H9 (cell line): ENCODE measurements at regions not wholly inside any gene's neighbourhood (a gene's known extent, or its start where the extent isn't known, plus 50 kb on each side); places are given as distances from the start of the nearest gene placed in this dataset.

Experiments used
- DNase-seq: peaks from one replicate; pipeline ENCODE4 v3.0.0-alpha.2; 2017
- H2AFZ ChIP-seq: one replicate; pipeline ENCODE4 v1.6.1; 2013; ENCODE audit warnings: mild to moderate bottlenecking, low read length, control low read depth, moderate library complexity
- H2AK5ac ChIP-seq: 2 replicates; pipeline ENCODE4 v1.6.1; 2013; ENCODE audit warnings: low read length, control low read depth, mixed read lengths; ENCODE audit not compliant: insufficient read length
- H2BK120ac ChIP-seq: one replicate; pipeline ENCODE4 v1.6.1; 2013; ENCODE audit warnings: low read depth, mild to moderate bottlenecking, low read length, control low read depth, inconsistent platforms; ENCODE audit not compliant: poor library complexity, severe bottlenecking
- H2BK12ac ChIP-seq: 2 replicates; pipeline ENCODE4 v1.6.1; 2013; ENCODE audit warnings: low read length, control low read depth, mixed read lengths, low read depth; ENCODE audit not compliant: insufficient read length
- H2BK15ac ChIP-seq: 2 replicates; pipeline ENCODE4 v1.6.1; 2013; ENCODE audit warnings: low read depth, low read length, control low read depth
- H2BK20ac ChIP-seq: one replicate; pipeline ENCODE4 v1.6.1; 2013; ENCODE audit warnings: low read depth, mild to moderate bottlenecking, low read length, control low read depth, inconsistent platforms; ENCODE audit not compliant: poor library complexity, severe bottlenecking
- H2BK5ac ChIP-seq: 2 replicates; pipeline ENCODE4 v1.6.1; 2013; ENCODE audit warnings: low read length, control low read depth, mixed read lengths; ENCODE audit not compliant: insufficient read length
- H3K14ac ChIP-seq: 2 replicates; pipeline ENCODE4 v1.6.1; 2013; ENCODE audit warnings: low read length, control low read depth; ENCODE audit not compliant: insufficient read depth
- H3K18ac ChIP-seq: 2 replicates; pipeline ENCODE4 v1.6.1; 2013; ENCODE audit warnings: low read depth, mild to moderate bottlenecking, mixed read lengths, low read length, control low read depth; ENCODE audit not compliant: insufficient read length
- H3K23ac ChIP-seq: 2 replicates; pipeline ENCODE4 v1.6.1; 2013; ENCODE audit warnings: low read length, control low read depth, mixed read lengths, low read depth; ENCODE audit not compliant: insufficient read length
- H3K23me2 ChIP-seq: 2 replicates; pipeline ENCODE4 v1.6.1; 2013; ENCODE audit warnings: low read depth, mild to moderate bottlenecking, mixed read lengths, low read length, control low read depth; ENCODE audit not compliant: insufficient read length, poor library complexity, severe bottlenecking
- H3K27ac ChIP-seq: 2 replicates; pipeline ENCODE4 v1.5.1; 2013; ENCODE audit warnings: low read length, control low read depth, mixed read lengths, low read depth; ENCODE audit not compliant: insufficient read length
- H3K27me3 ChIP-seq: 2 replicates; pipeline ENCODE4 v1.6.1; 2013; ENCODE audit warnings: low read length, control low read depth, inconsistent platforms; ENCODE audit not compliant: insufficient read depth
- H3K4ac ChIP-seq: 2 replicates; pipeline ENCODE4 v1.6.1; 2013; ENCODE audit warnings: low read depth, mild to moderate bottlenecking, control low read depth, inconsistent platforms, low read length, moderate library complexity
- H3K4me1 ChIP-seq: 2 replicates; pipeline ENCODE4 v1.6.1; 2013; ENCODE audit warnings: low read length, control low read depth, inconsistent platforms; ENCODE audit not compliant: insufficient read depth
- H3K4me2 ChIP-seq: 2 replicates; pipeline ENCODE4 v1.6.1; 2013; ENCODE audit warnings: low read length, control low read depth, mixed read lengths; ENCODE audit not compliant: insufficient read length, insufficient read depth
- H3K56ac ChIP-seq: 2 replicates; pipeline ENCODE4 v1.6.1; 2013; ENCODE audit warnings: low read depth, mild to moderate bottlenecking, mixed read lengths, low read length, control low read depth; ENCODE audit not compliant: insufficient read length
- H3K79me1 ChIP-seq: 2 replicates; pipeline ENCODE4 v1.6.1; 2013; ENCODE audit warnings: low read depth, mild to moderate bottlenecking, moderate library complexity, low read length, control low read depth, inconsistent platforms; ENCODE audit not compliant: insufficient read depth, poor library complexity, severe bottlenecking
- H3K79me2 ChIP-seq: 2 replicates; pipeline ENCODE4 v1.6.1; 2013; ENCODE audit warnings: low read length, control low read depth, inconsistent platforms; ENCODE audit not compliant: insufficient read depth
- H3K9ac ChIP-seq: 2 replicates; pipeline ENCODE4 v1.6.1; 2013; ENCODE audit warnings: low read length, control low read depth, mixed read lengths; ENCODE audit not compliant: insufficient read length; ENCODE audit errors: extremely low read depth
- H3K9me3 ChIP-seq: one replicate; pipeline ENCODE4 v1.6.1; 2013; ENCODE audit warnings: low read depth, low read length, inconsistent platforms; ENCODE audit not compliant: control insufficient read depth
- H3T11ph ChIP-seq: one replicate; pipeline ENCODE4 v1.6.1; 2013; ENCODE audit warnings: mild to moderate bottlenecking, low read length, control low read depth, inconsistent platforms
- H4K20me1 ChIP-seq: one replicate; pipeline ENCODE4 v1.6.1; 2013; ENCODE audit not compliant: control insufficient read depth, insufficient read length, insufficient read depth
- H4K5ac ChIP-seq: 2 replicates; pipeline ENCODE4 v1.6.1; 2013; ENCODE audit warnings: low read depth, mild to moderate bottlenecking, mixed read lengths, low read length, control low read depth; ENCODE audit not compliant: insufficient read length
- H4K8ac ChIP-seq: replicated peaks from 2 replicates; pipeline ENCODE4 v1.6.1; 2013; ENCODE audit warnings: low read length, control low read depth, mixed read lengths, low read depth; ENCODE audit not compliant: insufficient read length
- H4K91ac ChIP-seq: 2 replicates; pipeline ENCODE4 v1.6.1; 2013; ENCODE audit warnings: low read depth, mild to moderate bottlenecking, moderate library complexity, mixed read lengths, low read length, control low read depth; ENCODE audit not compliant: insufficient read length
- H3K27ac Mint-ChIP-seq, 3 experiments: 2 replicates in 2 of 3; 3 replicates in 1 of 3; pipeline ENCODE4 v1.8.0; 2020 to 2021; ENCODE audit warnings: mixed read lengths in 3 of 3, mild to moderate bottlenecking in 1 of 3, moderate library complexity in 1 of 3
- H3K27me3 Mint-ChIP-seq: 2 replicates; pipeline ENCODE4 v1.8.0; 2021; ENCODE audit warnings: low read depth, mild to moderate bottlenecking, moderate library complexity, mixed read lengths
- H3K36me3 Mint-ChIP-seq, 3 experiments: 2 replicates in 2 of 3; 3 replicates in 1 of 3; pipeline ENCODE4 v1.8.0; 2020 to 2021; ENCODE audit warnings: low read depth in 3 of 3, mixed read lengths in 3 of 3; ENCODE audit not compliant: insufficient read depth in 1 of 3
- H3K4me1 Mint-ChIP-seq, 2 experiments: 2 replicates each; pipeline ENCODE4 v1.8.0; 2020; ENCODE audit warnings: mixed read lengths in 2 of 2
- H3K4me3 Mint-ChIP-seq, 2 experiments: 2 replicates in 1 of 2; 3 replicates in 1 of 2; pipeline ENCODE4 v1.8.0; 2020 to 2021; ENCODE audit warnings: mild to moderate bottlenecking in 2 of 2, mixed read lengths in 2 of 2, moderate library complexity in 1 of 2
- H3K9me3 Mint-ChIP-seq, 2 experiments: 2 replicates in 1 of 2; 3 replicates in 1 of 2; pipeline ENCODE4 v1.8.0; 2020; ENCODE audit warnings: mild to moderate bottlenecking in 2 of 2, mixed read lengths in 2 of 2, moderate library complexity in 1 of 2
- WGBS: extraction: QIAGEN DNeasy Blood & Tissue Kit; methylation state at CpG from one replicate; pipeline ENCODE4 v1.1.7; 2013; ENCODE audit warnings: missing lambda C conversion rate, low lambda C conversion rate, mixed read lengths; ENCODE audit not compliant: insufficient read length; ENCODE audit errors: extremely low coverage; 5-methylcytosine and 5-hydroxymethylcytosine counted together
- TF ChIP-seq, protein P1 (sequence below): fragments of 200-600 bp; sonication (generic); conservative IDR thresholded peaks from 3 replicates; pipeline ENCODE4 v1.8.0; 2021; ENCODE audit warnings: antibody characterized with exemption, mild to moderate bottlenecking

DNA sequence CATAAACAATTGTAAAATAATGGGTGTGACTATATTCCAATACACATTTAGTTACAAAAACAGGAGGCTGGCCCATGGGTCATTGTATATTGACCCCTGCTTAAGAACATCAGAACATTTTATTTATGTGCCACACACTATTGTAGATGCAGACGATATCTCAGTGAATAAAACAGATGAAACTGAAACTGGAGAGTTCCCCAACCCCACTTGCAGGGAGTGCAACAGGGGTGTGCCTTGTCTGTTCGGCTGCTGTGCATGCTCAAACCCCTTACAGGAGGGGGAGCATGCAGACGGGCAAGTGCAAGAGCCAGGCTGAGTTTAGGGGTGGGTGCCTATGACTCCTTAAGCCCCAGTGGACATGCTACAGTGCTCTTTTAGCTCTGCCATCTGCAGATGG is 509.6 kb downstream of the IGSF11 start:
- Histone ChIP-seq H3K4me2 (no peak overlapping the region), H2BK120ac (no peak overlapping the region), H3K56ac (no peak overlapping the region), H2BK12ac (no peak overlapping the region), H2AFZ (no peak overlapping the region), H4K91ac (no peak overlapping the region), H4K20me1 (no peaks in the 10 kb centered on the region), H3T11ph (no peak overlapping the region), H2BK15ac (no peak overlapping the region), H2BK20ac (no peak overlapping the region), H3K18ac (no peak overlapping the region), H3K23me2 (no peaks in the 10 kb centered on the region), H3K9ac (no peak overlapping the region), H3K14ac (no peak overlapping the region), H4K5ac (no peak overlapping the region), H2AK5ac (no peak overlapping the region), H3K79me2 (no peaks in the 10 kb centered on the region), H3K23ac (no peak overlapping the region), H3K27ac (no peak overlapping the region), H3K79me1 (no peaks in the 10 kb centered on the region), H3K4me1 (no peaks in the 10 kb centered on the region), H3K4ac (no peak overlapping the region), H2BK5ac (no peak overlapping the region), H4K8ac (no peak overlapping the region), H3K9me3 (no peaks in the 10 kb centered on the region), H3K27me3 (no peaks in the 10 kb centered on the region)
- H3K27me3 Mint-ChIP-seq, result no peaks in the 10 kb centered on the region
- DNase-seq, result no peak
- H3K4me1 Mint-ChIP-seq, result peaks cover 2 to 17% of the 10 kb centered on the region in 2 experiments; a peak in 2 of 4 replicates
- peaks cover 0 to 2% (median 0%) of the 10 kb centered on the region in 3 experiments; a peak in 3 of 7 replicates for H3K36me3 Mint-ChIP-seq
- no peak overlapping the region for H3K4me3 Mint-ChIP-seq
- TF ChIP-seq, protein P1, sequence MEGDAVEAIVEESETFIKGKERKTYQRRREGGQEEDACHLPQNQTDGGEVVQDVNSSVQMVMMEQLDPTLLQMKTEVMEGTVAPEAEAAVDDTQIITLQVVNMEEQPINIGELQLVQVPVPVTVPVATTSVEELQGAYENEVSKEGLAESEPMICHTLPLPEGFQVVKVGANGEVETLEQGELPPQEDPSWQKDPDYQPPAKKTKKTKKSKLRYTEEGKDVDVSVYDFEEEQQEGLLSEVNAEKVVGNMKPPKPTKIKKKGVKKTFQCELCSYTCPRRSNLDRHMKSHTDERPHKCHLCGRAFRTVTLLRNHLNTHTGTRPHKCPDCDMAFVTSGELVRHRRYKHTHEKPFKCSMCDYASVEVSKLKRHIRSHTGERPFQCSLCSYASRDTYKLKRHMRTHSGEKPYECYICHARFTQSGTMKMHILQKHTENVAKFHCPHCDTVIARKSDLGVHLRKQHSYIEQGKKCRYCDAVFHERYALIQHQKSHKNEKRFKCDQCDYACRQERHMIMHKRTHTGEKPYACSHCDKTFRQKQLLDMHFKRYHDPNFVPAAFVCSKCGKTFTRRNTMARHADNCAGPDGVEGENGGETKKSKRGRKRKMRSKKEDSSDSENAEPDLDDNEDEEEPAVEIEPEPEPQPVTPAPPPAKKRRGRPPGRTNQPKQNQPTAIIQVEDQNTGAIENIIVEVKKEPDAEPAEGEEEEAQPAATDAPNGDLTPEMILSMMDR, result no peak
- no peaks in the 10 kb centered on the region; a peak in 1 of 5 replicates for H3K9me3 Mint-ChIP-seq
- no peak overlapping the region for H3K27ac Mint-ChIP-seq
- no CpG with 5 or more reads among the region's 3 CpGs for WGBS
